Activated CD4-positive, alpha-beta T cell treated with anti-CD3 and anti-CD28 coated beads, Interleukin-2, amount 50 U/mL, for 48 hours (primary cell): ENCODE measurements at regions not wholly inside any gene's neighbourhood (a gene's known extent, or its start where the extent isn't known, plus 50 kb on each side); places are given as distances from the start of the nearest gene placed in this dataset.

ENCODE experiments used
- DNase-seq, 2 experiments: peaks; one replicate each; pipeline ENCODE4 v3.0.0-alpha.2; 2020

GRCh38 chr1:29500651-29501050 lies 264.3 kb downstream of the PTPRU start:
- no peak for DNase-seq

DNA sequence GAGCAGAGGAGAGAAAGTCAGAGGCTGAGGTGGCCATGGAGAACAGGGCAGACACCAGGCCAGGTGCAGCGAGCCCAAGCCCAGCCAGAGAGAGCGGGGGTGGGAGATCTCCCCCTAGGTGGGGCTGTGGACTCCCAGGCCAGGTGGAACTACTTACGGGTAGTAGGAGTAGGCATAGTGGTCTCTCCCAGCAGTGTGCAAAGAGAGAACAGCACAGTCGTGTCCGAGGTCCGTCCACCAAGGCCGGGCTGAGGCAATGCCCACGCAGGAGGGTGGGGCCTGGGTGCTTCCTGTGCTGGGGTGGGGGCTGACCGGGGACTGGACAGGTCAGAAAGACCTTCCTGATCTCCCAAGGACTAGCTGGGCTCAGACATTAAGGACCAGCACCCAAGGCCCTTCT lies 263.7 kb downstream of the PTPRU start:
- DNase-seq, result no peak

DNA sequence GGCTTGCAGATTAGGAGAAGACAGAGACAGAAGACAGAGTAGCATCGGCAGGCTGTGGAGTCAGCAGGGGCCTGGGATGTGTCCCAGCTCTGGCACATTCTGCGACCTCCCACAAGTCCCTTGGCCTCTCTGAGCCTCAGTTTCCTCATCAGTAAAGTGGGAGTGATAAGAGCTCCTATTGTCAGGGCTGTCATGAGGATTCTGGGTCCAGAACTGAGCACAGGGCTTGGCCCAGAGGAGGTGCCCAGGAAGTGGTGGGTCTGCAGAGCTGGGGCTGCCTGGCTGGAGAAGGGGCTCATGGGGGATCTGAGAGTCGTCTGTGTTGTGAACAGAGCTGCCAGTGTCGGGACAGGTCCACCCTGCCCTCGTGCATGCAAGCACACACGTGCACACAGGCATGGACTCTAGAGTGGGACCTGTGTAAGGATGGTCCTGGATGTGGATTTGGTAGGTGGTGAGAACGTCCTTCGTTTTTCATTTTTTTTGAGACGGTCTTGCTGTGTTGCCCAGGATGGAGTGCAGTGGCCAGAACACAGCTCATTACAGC lies 262.9 kb downstream of the PTPRU start:
- no peak for DNase-seq

DNA sequence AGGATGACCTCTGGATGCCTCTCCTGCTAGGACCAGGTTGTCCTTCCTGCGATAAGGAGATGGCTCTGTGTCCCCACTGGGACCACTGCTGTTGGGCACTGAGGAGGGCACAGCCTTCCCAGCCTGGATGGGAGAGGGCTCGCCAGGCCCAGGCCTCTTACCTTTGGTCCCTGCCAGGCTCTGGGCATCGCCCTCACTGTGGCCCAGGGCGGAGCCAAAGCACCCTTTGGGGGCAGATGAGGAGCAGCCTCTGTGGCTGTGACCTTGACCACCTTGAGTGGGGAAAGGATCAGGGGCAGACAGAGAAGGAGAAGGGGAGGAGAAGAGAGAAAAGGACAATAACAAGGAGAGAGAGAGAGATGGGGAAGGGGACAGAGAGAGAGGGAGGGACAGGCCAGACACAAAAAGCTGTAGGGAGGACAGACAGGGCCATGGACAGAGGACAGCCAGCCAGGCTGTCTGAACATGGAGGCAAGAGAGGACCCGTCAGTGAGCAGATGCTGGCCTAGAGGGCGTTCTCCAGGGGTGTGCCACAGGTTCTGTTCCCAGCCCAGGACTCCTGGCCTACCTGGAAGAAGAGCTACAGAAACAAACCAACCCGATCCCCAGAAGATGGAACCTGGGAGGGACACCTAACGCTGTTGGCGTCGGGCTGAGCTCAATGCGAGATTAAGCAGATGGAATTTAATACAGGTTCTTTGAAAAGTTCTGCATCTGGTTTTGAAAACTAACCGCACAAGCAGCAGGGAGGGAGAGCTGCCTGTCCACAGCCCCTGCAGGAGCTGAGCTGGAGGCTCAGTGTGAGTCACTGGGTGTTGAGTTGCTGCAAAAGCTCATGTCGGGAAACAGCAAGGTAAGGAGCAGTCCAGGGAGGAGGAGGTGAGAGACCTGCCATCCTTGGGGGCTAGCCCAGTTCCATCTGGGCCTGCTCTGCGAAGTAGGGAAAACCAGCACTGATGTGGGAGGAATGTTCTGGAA lies 262.1 kb downstream of the PTPRU start:
- DNase-seq, result no peak

DNA sequence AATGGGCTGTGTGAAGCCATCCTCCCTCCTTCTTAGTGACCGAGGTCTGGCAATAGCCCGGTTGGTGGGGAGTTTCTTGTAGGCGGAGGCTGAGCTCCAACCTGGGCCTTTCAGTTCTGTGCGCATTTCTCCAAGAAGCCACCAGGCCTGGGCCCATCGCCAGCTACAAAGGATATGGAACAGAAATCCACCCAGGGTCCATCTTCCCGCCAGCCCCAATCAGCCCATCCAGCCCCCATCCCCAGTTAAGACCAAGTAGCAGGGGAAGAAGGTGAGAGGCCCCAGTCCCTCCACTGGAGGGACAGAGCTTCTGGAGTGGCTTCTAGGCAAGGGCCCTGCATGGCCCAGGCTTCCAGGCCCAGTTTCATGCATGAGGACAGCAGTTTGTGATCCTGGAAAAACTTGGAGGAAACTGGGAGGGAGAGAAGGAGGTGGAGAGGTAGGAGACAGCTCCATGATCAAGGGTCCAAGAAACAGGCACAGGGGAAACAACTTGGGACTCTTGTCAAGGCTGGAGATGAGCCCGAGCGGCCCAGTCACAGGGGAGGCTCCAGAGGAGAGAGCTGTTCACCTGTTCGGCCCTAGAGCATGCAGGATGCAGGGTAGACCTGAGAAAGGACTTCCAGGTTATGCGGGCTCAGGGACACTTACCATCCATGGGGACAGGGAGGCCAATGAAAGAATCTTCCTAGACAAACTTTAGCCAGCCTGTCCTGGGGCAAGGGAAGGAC lies 261.2 kb downstream of the PTPRU start:
- DNase-seq, result no peak

GRCh38 chr1:29496701-29497100 lies 260.4 kb downstream of the PTPRU start:
- no peak for DNase-seq

DNA sequence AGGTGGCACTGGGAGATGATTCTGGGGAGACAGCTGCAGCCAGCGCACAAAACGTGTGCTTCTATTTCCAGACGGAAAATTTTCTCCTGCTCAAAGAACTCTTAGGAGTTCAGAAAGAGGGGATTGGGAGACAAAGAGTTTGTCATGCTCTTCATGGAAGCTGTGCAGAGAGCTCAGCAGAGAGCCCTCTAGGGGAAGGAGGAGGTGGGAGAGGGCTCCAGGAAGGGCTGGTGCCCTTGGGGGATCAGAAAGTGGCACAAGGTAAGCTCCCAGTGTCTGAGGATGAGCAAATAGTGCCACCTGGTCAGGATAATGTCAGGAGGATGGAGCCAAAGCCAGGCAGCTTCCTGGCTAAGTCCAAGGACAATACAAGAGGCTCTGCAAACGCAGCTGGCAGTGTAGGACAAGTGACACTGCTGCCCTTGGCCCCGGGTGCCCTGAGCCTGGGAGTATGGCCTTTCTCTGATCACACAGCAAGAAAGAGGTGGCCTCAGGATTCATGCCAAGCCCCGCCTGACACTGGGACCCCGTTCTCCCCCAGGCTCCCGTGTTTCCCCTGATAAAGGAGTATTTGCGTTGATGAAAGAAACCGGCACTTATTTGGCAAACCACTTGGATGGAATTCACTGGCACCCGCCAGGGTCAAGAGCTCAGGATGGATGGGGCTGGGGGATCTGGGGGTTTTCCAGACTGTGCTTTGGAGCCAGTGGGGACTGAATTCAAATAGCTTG lies 254.0 kb downstream of the PTPRU start:
- no peak for DNase-seq

GRCh38 chr1:29489471-29489870 lies 253.1 kb downstream of the PTPRU start:
- no peak for DNase-seq

GRCh38 chr1:29488794-29489311 lies 252.5 kb downstream of the PTPRU start:
- DNase-seq, result no peak

DNA sequence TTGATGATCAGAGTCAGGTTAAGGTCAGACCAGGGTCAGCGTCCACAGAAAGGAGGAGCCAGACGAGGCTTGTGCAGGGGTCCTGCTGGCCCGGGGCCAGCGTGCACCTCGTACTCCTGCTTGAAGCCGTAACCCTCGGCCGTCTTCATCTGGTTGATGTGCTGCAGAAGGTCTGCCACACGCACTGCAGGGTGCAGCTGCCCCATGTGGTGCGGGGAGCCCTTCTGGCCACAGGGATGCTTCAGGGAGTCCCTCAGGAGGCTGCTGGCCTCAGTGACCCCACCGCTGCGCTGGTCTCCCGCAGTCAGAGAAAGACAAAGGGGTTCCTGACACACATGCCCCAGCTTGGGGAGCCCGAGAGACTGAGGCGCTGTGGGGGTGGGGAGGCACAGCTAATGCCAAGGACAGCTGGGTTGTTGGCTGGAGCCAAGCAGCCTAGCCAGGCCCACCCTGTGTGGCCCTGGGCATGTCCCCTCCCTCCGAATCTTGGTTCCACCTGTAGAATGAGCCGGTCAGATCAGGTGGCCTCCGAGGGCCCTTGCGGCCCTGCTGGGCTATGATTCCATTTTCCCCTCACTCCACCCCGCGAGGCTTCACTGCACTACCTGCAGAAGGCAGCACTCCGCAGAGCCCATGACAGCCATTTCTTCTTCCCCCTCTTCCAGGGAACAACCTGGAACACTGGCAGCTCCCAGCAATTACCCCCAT lies 251.9 kb downstream of the PTPRU start:
- no peak for DNase-seq

DNA sequence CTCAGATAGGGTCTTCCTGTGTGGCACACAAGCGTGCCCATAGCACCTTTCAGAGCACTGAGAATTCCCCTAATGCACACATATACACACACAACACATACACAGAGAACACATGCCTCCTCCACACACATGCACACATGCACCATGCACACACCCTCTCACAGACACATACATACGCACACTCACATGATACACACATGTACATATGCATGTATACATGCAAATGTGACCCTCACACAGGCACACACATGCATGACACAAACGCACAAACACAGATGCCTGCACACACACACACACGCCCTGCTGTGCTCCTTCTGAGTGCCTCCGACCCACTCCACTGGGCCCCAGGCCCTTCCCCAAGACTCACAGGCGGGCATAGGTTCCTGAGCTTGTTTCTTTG lies 251.0 kb downstream of the PTPRU start:
- no peak for DNase-seq

- no peak for DNase-seq
These were observed 249.0 kb downstream of the PTPRU start for GRCh38 chr1:29485096-29485925.

- no peak for DNase-seq
These were observed 246.7 kb downstream of the PTPRU start for GRCh38 chr1:29482991-29483390.

DNA sequence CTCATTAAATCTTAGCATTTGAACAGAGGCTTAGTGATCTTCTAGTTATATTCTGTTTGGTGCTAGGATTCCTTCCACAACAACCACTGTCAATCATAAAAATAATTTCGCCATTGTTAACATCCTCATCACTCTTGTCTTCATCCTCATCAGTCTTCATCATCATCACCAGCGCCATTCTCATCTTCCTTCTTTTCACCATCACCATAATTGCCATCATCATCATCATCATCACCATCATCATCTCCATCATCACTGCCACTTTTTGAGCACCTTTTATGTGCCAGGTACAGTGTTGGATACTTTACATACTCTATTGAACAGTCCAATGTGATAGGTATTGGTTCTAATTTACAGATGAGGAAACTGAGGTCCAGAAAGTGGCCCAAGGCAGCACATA lies 245.7 kb downstream of the PTPRU start:
- DNase-seq, result no peak

DNA sequence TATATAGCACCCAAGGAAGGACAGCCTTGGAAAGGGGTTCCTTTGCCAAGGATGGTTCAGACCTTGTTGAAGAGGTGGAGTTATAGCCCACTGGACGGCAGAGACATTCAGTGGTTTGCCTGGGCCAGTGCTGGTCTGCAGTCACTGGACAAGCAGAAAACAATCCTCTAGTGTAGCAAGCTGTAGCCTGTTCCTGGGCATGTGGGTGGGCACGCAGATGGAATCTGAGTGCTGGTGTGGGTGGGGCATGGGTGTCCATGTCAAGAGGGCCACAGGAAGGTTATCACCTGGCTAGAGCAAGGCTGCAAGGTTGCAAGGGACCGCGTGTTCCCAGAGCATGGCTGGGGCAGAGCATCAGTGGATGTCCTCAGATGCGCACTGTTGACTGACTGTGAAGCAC lies 244.7 kb downstream of the PTPRU start:
- DNase-seq, result no peak

DNA sequence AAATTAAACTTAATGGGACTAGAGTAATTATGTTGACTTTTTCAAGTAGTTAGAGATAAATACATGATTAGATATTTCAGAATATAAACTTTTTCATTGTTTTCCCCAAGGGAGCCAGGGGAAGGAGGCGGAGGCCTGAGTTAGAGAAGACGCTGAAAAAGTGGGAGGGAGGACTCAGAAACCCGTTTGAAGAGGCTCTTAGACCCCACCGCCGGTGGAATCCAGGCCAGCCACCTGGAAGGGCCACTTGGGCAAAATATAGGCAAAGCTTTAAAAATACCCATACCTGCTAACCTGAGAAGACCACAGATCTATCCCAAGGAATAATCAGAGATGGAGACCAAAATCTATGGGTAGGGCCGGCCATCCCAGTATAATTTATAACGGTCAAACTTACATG lies 242.6 kb downstream of the PTPRU start:
- no peak for DNase-seq

- no peak for DNase-seq
These were observed 241.9 kb downstream of the PTPRU start for GRCh38 chr1:29478151-29478791.

DNA sequence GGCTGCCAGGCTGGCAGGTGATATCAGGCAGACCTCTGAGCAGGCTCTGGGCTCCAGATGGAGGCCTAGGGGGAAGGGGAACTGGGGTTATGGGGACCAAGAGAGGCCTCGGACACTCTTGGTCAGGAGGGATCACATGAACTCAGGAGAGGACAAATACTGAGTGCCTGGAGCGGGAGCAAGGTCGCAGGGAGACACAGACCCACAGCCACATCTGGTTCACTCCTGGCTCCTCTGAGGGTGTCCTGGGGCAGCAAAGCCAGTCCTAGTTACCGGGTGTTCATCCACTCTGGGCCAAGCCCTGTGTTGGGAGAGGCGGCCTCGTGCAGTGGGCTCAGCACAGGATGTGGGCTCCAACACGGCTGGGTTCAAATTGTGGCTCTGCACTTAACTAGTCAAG lies 239.0 kb downstream of the PTPRU start:
- no peak for DNase-seq

GRCh38 chr1:29474274-29475244 lies 238.2 kb downstream of the PTPRU start:
- DNase-seq, result no peak
